A549 (cell line): ENCODE measurements at regions not wholly inside any gene's neighbourhood (a gene's known extent, or its start where the extent isn't known, plus 50 kb on each side); places are given as distances from the start of the nearest gene placed in this dataset.

Experiments used
- ATAC-seq, 2 experiments: fragments of 200-7000 bp in 1 of 2; fragments of >200 bp in 1 of 2; cut with Nextera tagmentation in 1 of 2; cut with Tn5 transposase in 1 of 2; 3 replicates each; pipeline versions ENCODE4 v1.8.0 to v1.9.1; 2018 to 2020; ENCODE audit warnings: mild to moderate bottlenecking in 1 of 2, moderate library complexity in 1 of 2
- CTCF ChIA-PET: fragments of 300-600 bp; sonication (Branson Sonifier 250); formaldehyde crosslinking; extraction: SDS; loops from one replicate; lab custom pipeline; 2021; ENCODE audit warnings: antibody characterized with exemption, inconsistent platforms; lab: Yijun Ruan, JAX
- POLR2A ChIA-PET: fragments of 350-600 bp; formaldehyde crosslinking; extraction: SDS; loops from one replicate; lab custom pipeline; 2021; ENCODE audit warnings: antibody characterized with exemption, inconsistent platforms; lab: Yijun Ruan, JAX
- DNase-seq, 2 experiments: peaks; one replicate each; pipeline versions ENCODE4 v3.0.0 to v3.0.0-alpha.2; 2011 to 2016; ENCODE audit warnings: low read depth in 1 of 2, low spot score in 1 of 2
- FAIRE-seq: peaks from 2 replicates; lab custom pipeline; 2011; peaks lifted over from hg19 to GRCh38; lab: Jason Lieb, UNC
- H3K27ac ChIP-seq, 2 experiments: fragments of >200 bp; sonication (Bioruptor Twin); formaldehyde crosslinking; 3 replicates each; pipeline ENCODE4 v1.5.1; 2016 to 2017
- H3K4me1 ChIP-seq: fragments of >200 bp; sonication (Bioruptor Twin); formaldehyde crosslinking; 3 replicates; pipeline ENCODE4 v1.6.1; 2016
- H3K4me2 ChIP-seq: fragments of >200 bp; sonication (Bioruptor Twin); formaldehyde crosslinking; 3 replicates; pipeline ENCODE4 v1.6.1; 2016
- H3K4me3 ChIP-seq: fragments of >200 bp; sonication (Bioruptor Twin); formaldehyde crosslinking; 3 replicates; pipeline ENCODE4 v1.5.1; 2016
- H3K9me3 ChIP-seq: fragments of >200 bp; sonication (Bioruptor Twin); formaldehyde crosslinking; 3 replicates; pipeline ENCODE4 v1.6.1; 2016
- BHLHE40 ChIP-seq: IDR thresholded peaks from 2 replicates; pipeline ENCODE4 v1.6.1; 2012; ENCODE audit warnings: low read depth, low read length, inconsistent platforms
- CBX2 ChIP-seq: fragments of 200-600 bp; sonication (generic); IDR thresholded peaks from 2 replicates; pipeline ENCODE4 v1.6.1; 2016; ENCODE audit warnings: low read depth, mild to moderate bottlenecking, borderline replicate concordance
- CTCF ChIP-seq: fragments of >200 bp; sonication (Bioruptor Twin); formaldehyde crosslinking; IDR thresholded peaks from 3 replicates; pipeline ENCODE4 v1.5.1; 2016
- EHF ChIP-seq: fragments of 250-450 bp; sonication (Bioruptor Pico); IDR thresholded peaks from 2 replicates; pipeline ENCODE4 v1.5.0; 2020; ENCODE audit warnings: mild to moderate bottlenecking
- EHMT2 ChIP-seq: fragments of 200-600 bp; sonication (generic); IDR thresholded peaks from 2 replicates; pipeline ENCODE4 v1.6.1; 2016; ENCODE audit warnings: antibody characterized with exemption, low read depth, mild to moderate bottlenecking, moderate library complexity
- ELK1 ChIP-seq: fragments of 150-350 bp; IDR thresholded peaks from 2 replicates; pipeline ENCODE4 v1.6.1; 2014; ENCODE audit warnings: low read depth, mild to moderate bottlenecking, low read length
- ESRRA ChIP-seq: fragments of 150-350 bp; IDR thresholded peaks from 2 replicates; pipeline ENCODE4 v1.6.1; 2014; ENCODE audit warnings: mild to moderate bottlenecking, low read length, borderline replicate concordance
- GATA3 ChIP-seq: IDR thresholded peaks from 2 replicates; pipeline ENCODE4 v1.6.1; 2012; ENCODE audit warnings: borderline replicate concordance
- HDAC2 ChIP-seq: fragments of 200-600 bp; sonication (generic); IDR thresholded peaks from 2 replicates; pipeline ENCODE4 v1.6.1; 2016
- HEYL ChIP-seq: fragments of 250-450 bp; sonication (Bioruptor Pico); IDR thresholded peaks from 2 replicates; pipeline ENCODE4 v1.8.0; 2021; ENCODE audit warnings: mild to moderate bottlenecking, moderate library complexity
- HOXB5 ChIP-seq: fragments of 250-450 bp; sonication (Bioruptor Pico); IDR thresholded peaks from 2 replicates; pipeline ENCODE4 v1.5.0; 2020; ENCODE audit warnings: mild to moderate bottlenecking, moderate library complexity
- JUNB ChIP-seq: fragments of >200 bp; sonication (Bioruptor Twin); formaldehyde crosslinking; IDR thresholded peaks from 2 replicates; pipeline ENCODE4 v1.6.1; 2016
- KDM5A ChIP-seq: fragments of 200-600 bp; sonication (generic); IDR thresholded peaks from 2 replicates; pipeline ENCODE4 v1.6.1; 2016; ENCODE audit warnings: antibody characterized with exemption, mild to moderate bottlenecking
- MAFK ChIP-seq: fragments of 450-650 bp; IDR thresholded peaks from 2 replicates; pipeline ENCODE4 v1.6.1; 2014; ENCODE audit not compliant: partially characterized antibody
- MAX ChIP-seq: IDR thresholded peaks from 2 replicates; pipeline ENCODE4 v1.6.1; 2012
- MAZ ChIP-seq: fragments of 150-350 bp; IDR thresholded peaks from 2 replicates; pipeline ENCODE4 v1.6.1; 2014; ENCODE audit warnings: antibody characterized with exemption, low read depth, low read length, borderline replicate concordance
- POLR2AphosphoS2 ChIP-seq: conservative IDR thresholded peaks from 2 replicates; pipeline ENCODE4 v1.6.1; 2012; ENCODE audit warnings: low read length, improper control_type of control experiment, inconsistent platforms
- RARB ChIP-seq: fragments of 250-450 bp; sonication (Bioruptor Pico); IDR thresholded peaks from 2 replicates; pipeline ENCODE4 v1.8.0; 2021; ENCODE audit warnings: mild to moderate bottlenecking, moderate library complexity
- REST ChIP-seq: fragments of 200-600 bp; sonication (generic); IDR thresholded peaks from 2 replicates; pipeline ENCODE4 v1.6.1; 2016; ENCODE audit warnings: antibody characterized with exemption, mild to moderate bottlenecking, moderate library complexity
- RNF2 ChIP-seq: fragments of 200-600 bp; sonication (generic); IDR thresholded peaks from 2 replicates; pipeline ENCODE4 v1.6.1; 2016; ENCODE audit warnings: low read depth, mild to moderate bottlenecking, antibody characterized with exemption, moderate library complexity, borderline replicate concordance
- ZC3H11A ChIP-seq: fragments of 450-650 bp; IDR thresholded peaks from 2 replicates; pipeline ENCODE4 v1.6.1; 2014; ENCODE audit warnings: antibody characterized with exemption, mild to moderate bottlenecking
- ZFP36 ChIP-seq: fragments of 450-650 bp; IDR thresholded peaks from 2 replicates; pipeline ENCODE4 v1.6.1; 2014; ENCODE audit warnings: borderline replicate concordance; ENCODE audit not compliant: partially characterized antibody
- ZSCAN20 ChIP-seq: fragments of 250-450 bp; sonication (Bioruptor Pico); IDR thresholded peaks from 2 replicates; pipeline ENCODE4 v1.8.0; 2022; ENCODE audit warnings: mild to moderate bottlenecking, moderate library complexity
- WGBS: methylation state at CpG from one replicate; pipeline ENCODE4 v1.1.6; 2017; ENCODE audit errors: missing lambda C conversion rate; 5-methylcytosine and 5-hydroxymethylcytosine counted together

GRCh38 chr7:15845461-15845860, 159.0 kb upstream of the MEOX2 start:
- no peak for TF ChIP-seq JUNB
- TF ChIP-seq ESRRA, result no peak
- TF ChIP-seq RARB, result no peak
- no peak for TF ChIP-seq CTCF
- Histone ChIP-seq H3K9me3 (no peaks in the 10 kb centered on the region), H3K27ac (no peak overlapping the region), H3K4me1 (no peaks in the 10 kb centered on the region), H3K4me2 (no peak overlapping the region), H3K4me3 (no peak overlapping the region)
- CTCF ChIA-PET, result no interaction called here
- no peak for FAIRE-seq
- no peak for ATAC-seq
- POLR2A ChIA-PET, result no interaction called here
- DNase-seq, result no peak
- 20% methylated on average over 2 of the region's 2 CpGs for WGBS

GRCh38 chr7:15839416-15840100, 153.1 kb upstream of the MEOX2 start:
- WGBS, result 38% methylated on average over 15 of the region's 15 CpGs
- no peak for DNase-seq
- H3K4me2 ChIP-seq, result peak overlapping the region; percentile 26; the same call in 1 of the 3 replicates
- ATAC-seq, result no peak
- ChIA-PET CTCF (no interaction called here), POLR2A (no interaction called here)
- FAIRE-seq, result no peak
- H3K4me1 ChIP-seq, result no peaks in the 10 kb centered on the region
- H3K27ac ChIP-seq, result no peak overlapping the region
- H3K4me3 ChIP-seq, result no peak overlapping the region
- TF ChIP-seq ZSCAN20 (CRISPR knock-in tag) (no peak), ZFP36 (no peak), GATA3 (no peak), EHMT2 (no peak), KDM5A (no peak), REST (no peak), CBX2 (no peak), HDAC2 (no peak), MAZ (no peak), HOXB5 (CRISPR knock-in tag) (no peak), HEYL (CRISPR knock-in tag) (no peak), ELK1 (no peak), EHF (CRISPR knock-in tag) (no peak), RNF2 (no peak), RARB (no peak), ZC3H11A (no peak), POLR2AphosphoS2 (no peak), MAX (no peak), MAFK (no peak), BHLHE40 (no peak)
- H3K9me3 ChIP-seq, result no peaks in the 10 kb centered on the region
